ENCODE measurements at regions not wholly inside any gene's neighbourhood (a gene's known extent, or its start where the extent isn't known, plus 50 kb on each side); places are given as distances from the start of the nearest gene placed in this dataset.

DNA sequence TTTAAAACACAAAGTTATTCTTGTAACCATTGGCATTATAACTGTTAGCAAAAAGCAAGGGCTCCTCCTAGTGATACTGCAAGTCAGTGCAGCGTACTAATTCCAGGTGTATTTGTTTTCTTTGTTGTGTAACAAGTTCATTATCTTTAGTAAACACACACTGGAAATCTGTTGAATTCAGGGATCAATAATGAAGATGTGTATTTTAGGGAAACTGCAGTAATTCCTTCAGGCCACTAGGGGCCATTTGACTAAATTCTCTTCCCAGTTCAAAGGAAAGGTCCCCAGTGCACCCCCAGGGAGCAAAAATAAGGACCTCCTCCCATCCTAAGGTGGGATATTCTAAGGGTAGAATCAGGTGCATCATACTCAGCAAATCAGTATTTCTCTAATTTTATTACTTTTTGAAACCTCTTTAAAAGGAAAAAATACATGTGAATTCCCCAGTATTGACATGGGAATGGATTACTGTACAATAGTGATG lies 158.6 kb upstream of the LYZL1 start:
- no peaks in the 10 kb centered on the region for H3K27me3 ChIP-seq (ENCODE audit: control insufficient read depth in 2 of 2, insufficient read depth in 2 of 2, low read length in 2 of 2)
- H3K9me3 Mint-ChIP-seq, result peaks cover 0 to 3% (median 0%) of the 10 kb centered on the region in 7 donors
- peak; percentile 68 for TF ChIP-seq CTCF (IDR thresholded peaks at IDR 0.05)
- H3K4me1 Mint-ChIP-seq, result no peaks in the 10 kb centered on the region
- H3K27ac Mint-ChIP-seq, result no peak overlapping the region
- no peaks in the 10 kb centered on the region for H4K20me1 ChIP-seq (ENCODE audit: insufficient read depth, low read length)
- H3K4me1 ChIP-seq (ENCODE audit: control insufficient read depth in 1 of 2, insufficient read depth in 2 of 2, low read length in 2 of 2), result no peaks in the 10 kb centered on the region
- no peak overlapping the region for H3K9ac ChIP-seq (ENCODE audit: insufficient read depth, low read length, poor library complexity, severe bottlenecking)
- intact Hi-C loops (cut with micrococcal nuclease), result no loop called here
- H3K79me2 ChIP-seq (ENCODE audit: insufficient read depth, low read length), result no peaks in the 10 kb centered on the region
- H3K4me3 ChIP-seq (replicated peaks in 1 of 3; ENCODE audit: low read depth in 2 of 3, low read length in 3 of 3), result no peak overlapping the region
- no peaks in the 10 kb centered on the region for H3K9me3 ChIP-seq (replicated peaks in 1 of 2; ENCODE audit: control insufficient read depth in 1 of 2, insufficient read depth in 1 of 2, low read length in 2 of 2)
- no peaks in the 10 kb centered on the region for H3K36me3 Mint-ChIP-seq
- no peak overlapping the region for H3K4me3 Mint-ChIP-seq
- DNase-seq, result no peak
- H3K27ac ChIP-seq (ENCODE audit: low read depth in 1 of 2, low read length in 2 of 2), result no peak overlapping the region
- H3K4me2 ChIP-seq (replicated peaks; ENCODE audit: extremely low read depth, low read length, poor library complexity, severe bottlenecking), result no peak overlapping the region
- H3K27me3 Mint-ChIP-seq (ENCODE audit: low read depth in 3 of 3), result peaks cover 9 to 23% (median 13%) of the 10 kb centered on the region in 3 donors
- H3K36me3 ChIP-seq (replicated peaks in 1 of 2; ENCODE audit: control insufficient read depth in 1 of 2, insufficient read depth in 2 of 2, low read length in 2 of 2), result no peaks in the 10 kb centered on the region
- H2AFZ ChIP-seq (ENCODE audit: insufficient read depth, low read depth, low read length, poor library complexity, severe bottlenecking), result no peak overlapping the region
- no CpG with 5 or more reads among the region's 1 CpG for WGBS (ENCODE audit: insufficient coverage)

DNA sequence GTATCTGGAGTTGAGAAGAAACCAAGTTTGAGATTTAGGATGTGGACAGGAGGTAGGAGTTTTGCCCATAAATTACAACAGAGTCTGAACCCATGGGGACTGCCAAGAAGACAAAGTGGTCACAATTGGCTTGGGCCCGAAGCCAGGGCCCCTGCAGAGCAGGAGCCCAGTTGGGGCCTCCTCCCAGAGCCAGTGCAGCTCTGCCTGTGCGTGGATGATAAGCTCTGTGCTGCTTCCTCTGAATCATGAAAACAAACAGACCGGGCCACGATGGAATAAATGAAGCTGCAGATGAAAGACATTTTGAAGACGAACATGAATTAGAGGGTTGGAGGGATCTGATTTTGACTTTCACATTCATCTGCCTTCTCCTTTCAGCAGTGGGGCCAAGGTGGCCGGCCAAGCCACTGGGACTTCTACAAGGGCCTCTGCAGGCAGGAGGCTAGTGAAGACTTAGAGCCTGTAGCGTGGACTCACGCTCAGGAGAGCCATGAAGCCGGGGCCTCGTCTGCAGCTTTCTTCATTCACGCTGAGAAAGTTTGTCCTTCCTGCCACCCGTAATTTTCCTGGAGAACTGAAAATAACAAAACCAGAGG lies 156.8 kb upstream of the LYZL1 start:
- H3K4me3 ChIP-seq (replicated peaks in 1 of 3; ENCODE audit: low read depth in 2 of 3, low read length in 3 of 3), result no peak overlapping the region
- peaks cover 0 to 3% (median 0%) of the 10 kb centered on the region in 7 donors for H3K9me3 Mint-ChIP-seq
- no peaks in the 10 kb centered on the region for H3K36me3 ChIP-seq (replicated peaks in 1 of 2; ENCODE audit: control insufficient read depth in 1 of 2, insufficient read depth in 2 of 2, low read length in 2 of 2)
- intact Hi-C loops (cut with micrococcal nuclease), result no loop called here
- no peak overlapping the region for H3K9ac ChIP-seq (ENCODE audit: insufficient read depth, low read length, poor library complexity, severe bottlenecking)
- no peaks in the 10 kb centered on the region for H3K36me3 Mint-ChIP-seq
- no peaks in the 10 kb centered on the region for H3K79me2 ChIP-seq (ENCODE audit: insufficient read depth, low read length)
- peak overlapping the region in 1 of 2 donors; percentile 23 for H3K4me3 Mint-ChIP-seq
- DNase-seq, result no peak
- no peak overlapping the region for H3K4me2 ChIP-seq (replicated peaks; ENCODE audit: extremely low read depth, low read length, poor library complexity, severe bottlenecking)
- no peaks in the 10 kb centered on the region for H3K4me1 ChIP-seq (ENCODE audit: control insufficient read depth in 1 of 2, insufficient read depth in 2 of 2, low read length in 2 of 2)
- no peak overlapping the region for H3K27ac ChIP-seq (ENCODE audit: low read depth in 1 of 2, low read length in 2 of 2)
- H3K4me1 Mint-ChIP-seq, result no peaks in the 10 kb centered on the region
- WGBS (ENCODE audit: insufficient coverage), result 37% methylated on average over 11 of the region's 12 CpGs
- no peaks in the 10 kb centered on the region for H3K9me3 ChIP-seq (replicated peaks in 1 of 2; ENCODE audit: control insufficient read depth in 1 of 2, insufficient read depth in 1 of 2, low read length in 2 of 2)
- TF ChIP-seq CTCF (IDR thresholded peaks at IDR 0.05), result no peak
- H3K27me3 Mint-ChIP-seq (ENCODE audit: low read depth in 3 of 3), result peaks cover 8 to 20% (median 13%) of the 10 kb centered on the region in 3 donors
- H3K27ac Mint-ChIP-seq, result no peak overlapping the region
- H3K27me3 ChIP-seq (ENCODE audit: control insufficient read depth in 2 of 2, insufficient read depth in 2 of 2, low read length in 2 of 2), result no peaks in the 10 kb centered on the region
- no peaks in the 10 kb centered on the region for H4K20me1 ChIP-seq (ENCODE audit: insufficient read depth, low read length)
- H2AFZ ChIP-seq (ENCODE audit: insufficient read depth, low read depth, low read length, poor library complexity, severe bottlenecking), result no peak overlapping the region
